ENCODE measurements at regions not wholly inside any gene's neighbourhood (a gene's known extent, or its start where the extent isn't known, plus 50 kb on each side); places are given as distances from the start of the nearest gene placed in this dataset.
"Not testable (repeated sequence)": the region's sequence is repeated elsewhere in the genome, so short reads cannot be mapped to it uniquely, and the experiment has no call there.

GRCh38 chr3:176872771-176873209 lies 324.5 kb downstream of the TBL1XR1 start:
- DNase-seq: peak in 10 of 56 donors; percentile 1 to 34 (median 5)

GRCh38 chr3:176870451-176870850 lies 326.8 kb downstream of the TBL1XR1 start:
- DNase-seq: no peak

- no peak for DNase-seq
Measured at GRCh38 chr3:176867681-176868663, 329.3 kb downstream of the TBL1XR1 start.

GRCh38 chr3:176861137-176861536 lies 336.1 kb downstream of the TBL1XR1 start:
- no peak for DNase-seq

GRCh38 chr3:176856721-176857120 lies 340.6 kb downstream of the TBL1XR1 start:
- no peak for DNase-seq

- no peak for DNase-seq
Measured at GRCh38 chr3:176855901-176856486, 341.3 kb downstream of the TBL1XR1 start.

- DNase-seq: no peak
Measured at GRCh38 chr3:176855213-176855612, 342.1 kb downstream of the TBL1XR1 start.

- no peak for DNase-seq
Measured at GRCh38 chr3:176850498-176850897, 346.8 kb downstream of the TBL1XR1 start.

- no peak for DNase-seq
Measured at GRCh38 chr3:176848431-176849214, 348.7 kb downstream of the TBL1XR1 start.

- no peak for DNase-seq
Measured at GRCh38 chr3:176842914-176843313, 354.4 kb downstream of the TBL1XR1 start.

GRCh38 chr3:176840641-176841286 lies 356.5 kb downstream of the TBL1XR1 start:
- no peak for DNase-seq

GRCh38 chr3:176839901-176840300 lies 357.4 kb downstream of the TBL1XR1 start:
- no peak for DNase-seq

GRCh38 chr3:176839466-176839865 lies 357.8 kb downstream of the TBL1XR1 start:
- DNase-seq: no peak

GRCh38 chr3:176827244-176827643 lies 370.0 kb downstream of the TBL1XR1 start:
- DNase-seq: not testable (repeated sequence)

GRCh38 chr3:176824811-176825210 lies 372.5 kb downstream of the TBL1XR1 start:
- DNase-seq: no peak

- DNase-seq: no peak
Measured at GRCh38 chr3:176820764-176821163, 376.5 kb downstream of the TBL1XR1 start.

- no peak for DNase-seq
Measured at GRCh38 chr3:176816937-176817336, 380.3 kb downstream of the TBL1XR1 start.

- DNase-seq: peak in 30 of 56 donors; percentile 0 to 55 (median 5)
Measured at GRCh38 chr3:176814285-176814684, 383.0 kb downstream of the TBL1XR1 start.

GRCh38 chr3:176807938-176808337 lies 389.3 kb downstream of the TBL1XR1 start:
- no peak for DNase-seq

- DNase-seq: no peak
Measured at GRCh38 chr3:176799675-176800074, 397.6 kb downstream of the TBL1XR1 start.

GRCh38 chr3:176798680-176799079 lies 398.6 kb downstream of the TBL1XR1 start:
- no peak for DNase-seq
